Neural cell (in vitro differentiated cells): ENCODE measurements at regions not wholly inside any gene's neighbourhood (a gene's known extent, or its start where the extent isn't known, plus 50 kb on each side); places are given as distances from the start of the nearest gene placed in this dataset.

ENCODE experiments used
- H2AFZ ChIP-seq: fragments of 200-600, 300-800 bp; sonication (generic), shearing (Covaris generic); 2 replicates; pipeline ENCODE4 v1.6.0; 2014; ENCODE audit warnings: low read depth, mild to moderate bottlenecking, antibody characterized with exemption, low read length, moderate library complexity
- H3F3A ChIP-seq: fragments of 200-600 bp; shearing (Covaris generic); 2 replicates; pipeline ENCODE4 v1.6.1; 2016; ENCODE audit warnings: mild to moderate bottlenecking, moderate library complexity, mixed read lengths, antibody characterized with exemption, low read length; ENCODE audit not compliant: insufficient read depth, poor library complexity, severe bottlenecking
- H3K27ac ChIP-seq: fragments of 200-600, 300-800 bp; sonication (generic), shearing (Covaris generic); 2 replicates; pipeline ENCODE4 v1.5.1; 2014; ENCODE audit warnings: mild to moderate bottlenecking, low read length, moderate library complexity
- H3K27me3 ChIP-seq: fragments of 300-800, 200-600 bp; sonication (generic), shearing (Covaris generic); 2 replicates; pipeline ENCODE4 v1.6.0; 2014; ENCODE audit warnings: mild to moderate bottlenecking, low read depth, low read length, moderate library complexity; ENCODE audit not compliant: insufficient read depth
- H3K36me3 ChIP-seq: fragments of 300-800, 200-600 bp; sonication (generic), shearing (Covaris generic); 2 replicates; pipeline ENCODE4 v1.5.1; 2014; ENCODE audit warnings: mild to moderate bottlenecking, antibody characterized with exemption, low read length, moderate library complexity; ENCODE audit not compliant: insufficient read depth
- H3K4me2 ChIP-seq: fragments of 300-800, 200-600 bp; sonication (generic), shearing (Covaris generic); 2 replicates; pipeline ENCODE4 v1.6.0; 2014; ENCODE audit warnings: mild to moderate bottlenecking, low read length
- H3K4me3 ChIP-seq: fragments of 300-800, 200-600 bp; sonication (generic), shearing (Covaris generic); 2 replicates; pipeline ENCODE4 v1.5.1; 2014; ENCODE audit warnings: mild to moderate bottlenecking, low read length, moderate library complexity
- H3K79me2 ChIP-seq: fragments of 200-600 bp; shearing (Covaris generic); replicated peaks from 2 replicates; pipeline ENCODE4 v1.6.0; 2014; ENCODE audit warnings: mild to moderate bottlenecking, low read length, moderate library complexity; ENCODE audit not compliant: insufficient read depth
- H3K9ac ChIP-seq: fragments of 300-800, 200-600 bp; sonication (generic), shearing (Covaris generic); 2 replicates; pipeline ENCODE4 v1.6.1; 2016; ENCODE audit warnings: mild to moderate bottlenecking, low read length, mixed read lengths
- H3K9me2 ChIP-seq: fragments of 200-600 bp; shearing (Covaris generic); 2 replicates; pipeline ENCODE4 v1.6.1; 2016; ENCODE audit warnings: mild to moderate bottlenecking, low read length, mixed read lengths; ENCODE audit not compliant: insufficient read depth
- H3K9me3 ChIP-seq: fragments of 200-600, 300-800 bp; sonication (generic), shearing (Covaris generic); 2 replicates; pipeline ENCODE4 v1.6.1; 2016; ENCODE audit warnings: mild to moderate bottlenecking, mixed run types, low read length, moderate library complexity, mixed read lengths
- H4K20me1 ChIP-seq: fragments of 200-600 bp; shearing (Covaris generic); 2 replicates; pipeline ENCODE4 v1.6.1; 2016; ENCODE audit warnings: mild to moderate bottlenecking, mixed run types; ENCODE audit not compliant: insufficient read depth
- EP300 ChIP-seq: fragments of 450-650 bp; conservative IDR thresholded peaks from 2 replicates; pipeline ENCODE4 v1.6.1; 2014; ENCODE audit warnings: antibody characterized with exemption, mild to moderate bottlenecking, moderate library complexity; ENCODE audit not compliant: poor library complexity, severe bottlenecking
- EZH2 ChIP-seq: fragments of 200-600, 300-800 bp; shearing (Covaris generic), sonication (generic); IDR thresholded peaks from 2 replicates; pipeline ENCODE4 v1.6.1; 2014; ENCODE audit warnings: antibody characterized with exemption, low read length, borderline replicate concordance, mild to moderate bottlenecking; ENCODE audit not compliant: insufficient read depth, poor library complexity, severe bottlenecking
- MXI1 ChIP-seq: fragments of 450-650 bp; conservative IDR thresholded peaks from 2 replicates; pipeline ENCODE4 v1.6.1; 2014; ENCODE audit warnings: antibody characterized with exemption, mild to moderate bottlenecking; ENCODE audit not compliant: poor library complexity, severe bottlenecking
- POLR2AphosphoS5 ChIP-seq: IDR thresholded peaks from 2 replicates; pipeline ENCODE4 v1.6.1; 2012
- RAD21 ChIP-seq: fragments of 450-650 bp; conservative IDR thresholded peaks from 2 replicates; pipeline ENCODE4 v1.6.1; 2014; ENCODE audit warnings: antibody characterized with exemption, mild to moderate bottlenecking, moderate library complexity
- SMC3 ChIP-seq: fragments of 450-650 bp; conservative IDR thresholded peaks from 2 replicates; pipeline ENCODE4 v1.6.1; 2014; ENCODE audit warnings: antibody characterized with exemption, mild to moderate bottlenecking, moderate library complexity; ENCODE audit not compliant: poor library complexity
- TAF1 ChIP-seq: IDR thresholded peaks from 2 replicates; pipeline ENCODE4 v1.6.1; 2012; ENCODE audit warnings: low read depth
- TF ChIP-seq, protein P1 (sequence below): IDR thresholded peaks from 2 replicates; pipeline ENCODE4 v1.6.1; 2012; ENCODE audit warnings: borderline replicate concordance
- TF ChIP-seq, protein P2 (sequence below): fragments of 450-650 bp; IDR thresholded peaks from 2 replicates; pipeline ENCODE4 v1.5.1; 2014; ENCODE audit warnings: antibody characterized with exemption, mild to moderate bottlenecking, moderate library complexity; ENCODE audit not compliant: poor library complexity, severe bottlenecking

DNA sequence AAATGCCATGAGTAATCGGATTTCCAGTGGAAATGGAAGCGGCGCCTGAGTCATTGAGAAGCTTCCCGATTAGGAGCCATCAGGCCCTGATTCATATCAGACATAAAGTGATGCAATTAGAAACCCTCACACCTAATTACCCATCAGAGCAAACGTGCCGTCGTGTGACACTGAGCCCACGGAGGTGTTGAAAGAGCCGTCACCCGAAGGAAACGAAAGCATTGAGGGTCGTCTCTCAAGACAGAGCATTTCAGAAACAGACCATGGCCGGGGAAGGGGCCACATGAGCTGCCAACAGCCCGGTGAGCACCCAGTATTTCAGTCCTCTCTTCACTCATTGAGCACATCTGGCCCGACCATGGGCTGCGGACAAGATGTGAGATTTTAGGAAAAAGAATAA, 829.3 kb downstream of the TBC1D22A start:
- Histone ChIP-seq H4K20me1 (no peaks in the 10 kb centered on the region), H3K9me3 (no peaks in the 10 kb centered on the region), H3K9me2 (no peaks in the 10 kb centered on the region), H3K4me3 (no peak overlapping the region), H3K4me2 (no peak overlapping the region), H3F3A (no peaks in the 10 kb centered on the region), H3K27me3 (no peaks in the 10 kb centered on the region), H2AFZ (no peak overlapping the region), H3K9ac (no peak overlapping the region), H3K79me2 (no peaks in the 10 kb centered on the region), H3K27ac (no peak overlapping the region), H3K36me3 (no peaks in the 10 kb centered on the region)
- TF ChIP-seq RAD21 (no peak), MXI1 (no peak), EP300 (no peak), TAF1 (no peak), EZH2 (no peak), SMC3 (no peak), POLR2AphosphoS5 (no peak)
- TF ChIP-seq, protein P1, sequence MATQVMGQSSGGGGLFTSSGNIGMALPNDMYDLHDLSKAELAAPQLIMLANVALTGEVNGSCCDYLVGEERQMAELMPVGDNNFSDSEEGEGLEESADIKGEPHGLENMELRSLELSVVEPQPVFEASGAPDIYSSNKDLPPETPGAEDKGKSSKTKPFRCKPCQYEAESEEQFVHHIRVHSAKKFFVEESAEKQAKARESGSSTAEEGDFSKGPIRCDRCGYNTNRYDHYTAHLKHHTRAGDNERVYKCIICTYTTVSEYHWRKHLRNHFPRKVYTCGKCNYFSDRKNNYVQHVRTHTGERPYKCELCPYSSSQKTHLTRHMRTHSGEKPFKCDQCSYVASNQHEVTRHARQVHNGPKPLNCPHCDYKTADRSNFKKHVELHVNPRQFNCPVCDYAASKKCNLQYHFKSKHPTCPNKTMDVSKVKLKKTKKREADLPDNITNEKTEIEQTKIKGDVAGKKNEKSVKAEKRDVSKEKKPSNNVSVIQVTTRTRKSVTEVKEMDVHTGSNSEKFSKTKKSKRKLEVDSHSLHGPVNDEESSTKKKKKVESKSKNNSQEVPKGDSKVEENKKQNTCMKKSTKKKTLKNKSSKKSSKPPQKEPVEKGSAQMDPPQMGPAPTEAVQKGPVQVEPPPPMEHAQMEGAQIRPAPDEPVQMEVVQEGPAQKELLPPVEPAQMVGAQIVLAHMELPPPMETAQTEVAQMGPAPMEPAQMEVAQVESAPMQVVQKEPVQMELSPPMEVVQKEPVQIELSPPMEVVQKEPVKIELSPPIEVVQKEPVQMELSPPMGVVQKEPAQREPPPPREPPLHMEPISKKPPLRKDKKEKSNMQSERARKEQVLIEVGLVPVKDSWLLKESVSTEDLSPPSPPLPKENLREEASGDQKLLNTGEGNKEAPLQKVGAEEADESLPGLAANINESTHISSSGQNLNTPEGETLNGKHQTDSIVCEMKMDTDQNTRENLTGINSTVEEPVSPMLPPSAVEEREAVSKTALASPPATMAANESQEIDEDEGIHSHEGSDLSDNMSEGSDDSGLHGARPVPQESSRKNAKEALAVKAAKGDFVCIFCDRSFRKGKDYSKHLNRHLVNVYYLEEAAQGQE = no peak
- TF ChIP-seq, protein P2, sequence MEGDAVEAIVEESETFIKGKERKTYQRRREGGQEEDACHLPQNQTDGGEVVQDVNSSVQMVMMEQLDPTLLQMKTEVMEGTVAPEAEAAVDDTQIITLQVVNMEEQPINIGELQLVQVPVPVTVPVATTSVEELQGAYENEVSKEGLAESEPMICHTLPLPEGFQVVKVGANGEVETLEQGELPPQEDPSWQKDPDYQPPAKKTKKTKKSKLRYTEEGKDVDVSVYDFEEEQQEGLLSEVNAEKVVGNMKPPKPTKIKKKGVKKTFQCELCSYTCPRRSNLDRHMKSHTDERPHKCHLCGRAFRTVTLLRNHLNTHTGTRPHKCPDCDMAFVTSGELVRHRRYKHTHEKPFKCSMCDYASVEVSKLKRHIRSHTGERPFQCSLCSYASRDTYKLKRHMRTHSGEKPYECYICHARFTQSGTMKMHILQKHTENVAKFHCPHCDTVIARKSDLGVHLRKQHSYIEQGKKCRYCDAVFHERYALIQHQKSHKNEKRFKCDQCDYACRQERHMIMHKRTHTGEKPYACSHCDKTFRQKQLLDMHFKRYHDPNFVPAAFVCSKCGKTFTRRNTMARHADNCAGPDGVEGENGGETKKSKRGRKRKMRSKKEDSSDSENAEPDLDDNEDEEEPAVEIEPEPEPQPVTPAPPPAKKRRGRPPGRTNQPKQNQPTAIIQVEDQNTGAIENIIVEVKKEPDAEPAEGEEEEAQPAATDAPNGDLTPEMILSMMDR = no peak

DNA sequence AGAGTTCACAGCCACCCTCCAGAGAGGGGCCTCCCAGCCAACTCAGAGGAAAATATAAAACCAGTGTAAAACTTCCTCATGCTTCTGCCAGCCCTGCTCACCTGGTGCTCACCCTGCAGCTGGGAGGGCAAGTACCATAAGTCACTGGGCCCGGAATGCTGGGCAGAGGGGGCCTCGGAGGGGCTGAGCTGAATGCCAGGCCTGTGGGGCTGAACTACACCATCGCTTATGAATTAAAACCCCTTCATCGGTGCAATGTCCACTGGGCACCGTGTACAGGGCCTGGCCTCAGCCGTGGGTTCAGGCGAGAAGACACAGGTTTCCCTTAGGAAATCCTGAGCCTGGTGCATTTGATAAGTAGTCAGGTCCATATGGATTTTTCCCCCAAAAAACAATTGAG, 828.6 kb downstream of the TBC1D22A start:
- Histone ChIP-seq H3K9ac (no peak overlapping the region), H3F3A (no peaks in the 10 kb centered on the region), H3K4me3 (no peak overlapping the region), H2AFZ (no peak overlapping the region), H3K36me3 (no peaks in the 10 kb centered on the region), H3K9me3 (no peaks in the 10 kb centered on the region), H4K20me1 (no peaks in the 10 kb centered on the region), H3K27ac (no peak overlapping the region), H3K9me2 (no peaks in the 10 kb centered on the region), H3K79me2 (no peaks in the 10 kb centered on the region), H3K27me3 (no peaks in the 10 kb centered on the region), H3K4me2 (no peak overlapping the region)
- TF ChIP-seq SMC3 (no peak), EZH2 (no peak), TAF1 (no peak), EP300 (no peak), MXI1 (no peak), RAD21 (no peak), POLR2AphosphoS5 (no peak)
- TF ChIP-seq, protein P1 = no peak
- TF ChIP-seq, protein P2 = no peak
